HG03342 (cell line): ENCODE measurements at regions not wholly inside any gene's neighbourhood (a gene's known extent, or its start where the extent isn't known, plus 50 kb on each side); places are given as distances from the start of the nearest gene placed in this dataset.
"Not testable (repeated sequence)": the region's sequence is repeated elsewhere in the genome, so short reads cannot be mapped to it uniquely, and the experiment has no call there.

ENCODE experiments used
- ATAC-seq: cut with Tn5 transposase; IDR thresholded peaks from one replicate; pipeline ENCODE4 v1.9.1; 2021; ENCODE audit warnings: mild to moderate bottlenecking, moderate library complexity; ENCODE audit not compliant: unreplicated experiment

DNA sequence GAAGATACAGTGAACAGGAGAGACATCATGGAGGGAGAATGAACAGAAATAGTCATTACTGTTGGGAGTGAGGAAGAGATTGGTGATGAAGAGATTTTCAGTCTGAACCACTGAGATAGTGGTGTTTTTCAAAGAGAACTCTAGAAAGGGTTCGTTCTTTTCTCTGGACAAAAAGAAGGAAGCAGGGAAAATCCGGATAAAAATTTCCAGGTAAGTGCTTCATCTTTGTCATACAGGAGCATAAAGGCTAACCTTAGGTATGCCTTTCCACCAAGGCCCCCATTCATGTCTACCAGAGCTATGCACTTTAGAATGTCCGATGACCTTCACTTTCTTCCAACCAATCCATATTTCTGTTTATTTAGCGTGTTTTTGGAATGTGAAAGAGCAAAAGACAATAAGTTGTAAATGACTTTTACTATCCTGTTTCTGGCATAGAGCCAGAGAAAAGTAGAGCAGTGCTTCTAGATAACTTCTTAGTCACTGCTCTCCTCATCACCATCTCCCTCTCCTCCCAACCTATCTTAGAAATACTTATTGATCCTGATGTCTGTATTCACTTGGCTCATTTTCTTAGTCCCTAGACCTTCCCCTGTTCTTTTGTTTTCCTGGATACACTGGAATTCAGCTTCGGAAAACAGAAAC is 116.5 kb downstream of the TTC6 start:
- ATAC-seq = no peak

DNA sequence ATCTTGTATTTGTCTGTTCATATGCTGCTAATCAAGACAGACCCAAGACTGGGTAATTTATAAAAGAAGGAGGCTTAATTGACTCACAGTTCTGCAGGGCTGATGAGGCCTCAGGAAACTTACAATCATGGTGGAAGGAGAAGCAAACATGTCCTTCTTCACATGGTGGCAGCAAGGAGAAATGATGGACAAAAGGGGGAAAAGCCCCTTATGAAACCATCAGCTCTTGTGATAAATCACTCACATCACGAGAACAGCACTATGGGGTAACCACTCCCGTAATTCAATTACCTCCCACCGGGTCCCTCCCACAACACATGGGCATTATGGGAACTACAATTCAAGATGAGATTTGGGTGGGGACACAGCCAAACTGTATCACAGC is 117.0 kb downstream of the TTC6 start:
- ATAC-seq = not testable (repeated sequence)

DNA sequence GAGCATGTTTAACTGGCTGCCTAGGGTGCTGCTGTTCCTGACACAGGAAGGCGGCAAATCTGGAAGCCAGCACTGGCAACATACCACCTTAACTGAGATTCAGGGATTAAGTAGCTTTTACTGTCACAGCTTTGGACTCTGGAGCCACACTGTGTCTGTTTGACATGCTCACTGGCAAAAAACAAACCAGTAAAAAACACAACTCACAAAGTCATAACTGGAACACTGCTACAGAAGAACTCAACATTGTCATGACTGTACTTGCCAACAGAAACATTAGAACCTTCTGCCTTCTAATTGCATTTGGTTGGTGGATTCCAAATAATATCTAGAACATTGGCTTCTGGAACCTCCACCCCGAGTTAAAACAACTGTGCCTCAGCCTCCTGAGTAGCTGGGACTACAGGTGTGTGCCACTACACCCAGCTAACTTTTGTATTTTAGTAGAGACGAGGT is 117.6 kb downstream of the TTC6 start:
- ATAC-seq = no peak

DNA sequence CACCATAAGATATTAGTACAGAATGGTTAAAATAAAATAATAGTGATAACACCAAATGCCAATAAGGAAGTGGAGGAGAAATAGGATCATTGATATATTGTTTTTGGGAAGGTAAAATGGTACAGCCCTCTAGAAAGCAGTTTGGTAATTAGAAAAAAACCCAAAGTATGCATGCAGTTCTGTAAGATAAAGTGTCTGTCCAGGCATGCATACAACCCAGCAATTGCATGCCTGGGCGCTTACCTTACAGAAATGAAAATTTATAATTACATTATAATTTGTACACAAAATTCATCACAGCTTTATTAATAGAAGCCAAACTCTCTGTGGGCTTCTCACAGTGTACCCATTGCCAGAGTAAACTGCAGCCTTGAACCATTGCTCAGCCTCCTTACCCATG is 124.7 kb downstream of the TTC6 start:
- ATAC-seq = no peak

DNA sequence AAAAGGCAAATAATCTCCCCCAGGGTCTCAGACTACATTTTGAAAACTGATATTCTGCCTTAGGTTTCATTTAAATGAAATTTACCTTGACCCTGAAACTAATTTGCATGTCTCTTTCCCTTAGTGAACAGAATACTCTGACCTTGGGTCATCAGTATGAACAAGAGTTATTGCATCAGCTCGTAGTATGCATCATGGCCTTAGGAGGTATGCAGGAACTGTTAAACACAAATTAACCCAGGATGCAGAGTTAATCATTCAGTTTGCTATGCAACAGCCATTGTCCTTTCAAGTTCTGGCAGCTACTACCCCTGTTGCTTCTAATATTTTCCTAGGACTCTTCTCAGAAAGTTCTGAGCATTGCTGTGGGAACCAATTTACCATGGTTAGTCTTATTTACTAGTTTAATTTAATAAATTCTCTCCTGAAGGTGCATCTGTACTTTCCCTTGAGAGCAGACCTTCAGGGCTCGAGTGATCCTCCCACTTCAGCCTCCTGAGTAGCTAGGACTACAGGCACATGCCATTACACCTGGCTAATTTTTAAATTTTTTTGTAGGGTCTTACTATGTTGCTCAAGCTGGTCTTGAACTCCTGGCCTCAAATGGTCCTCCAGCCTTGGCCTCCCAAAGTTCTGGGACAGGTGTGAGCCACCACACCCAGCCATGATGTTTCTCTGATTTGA is 126.7 kb downstream of the TTC6 start:
- ATAC-seq = no peak

DNA sequence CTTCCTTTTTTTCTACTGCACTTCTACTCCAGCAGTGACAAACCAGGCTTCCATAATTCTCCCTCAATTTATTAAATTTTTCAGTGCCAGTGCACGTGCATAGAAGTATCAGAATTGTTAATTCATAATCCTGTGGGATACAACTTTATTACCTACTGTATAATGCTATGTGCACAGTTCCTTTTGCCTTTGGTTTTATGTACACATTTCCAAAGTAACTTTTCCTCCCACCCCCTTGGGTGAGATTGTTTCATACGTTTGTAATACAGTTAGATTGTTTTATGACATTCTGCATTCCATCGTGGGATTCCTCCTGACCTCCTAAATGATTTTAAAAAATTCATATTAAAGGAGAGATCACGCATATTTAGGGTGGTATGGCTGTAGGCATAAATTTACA is 128.1 kb downstream of the TTC6 start:
- no peak for ATAC-seq

DNA sequence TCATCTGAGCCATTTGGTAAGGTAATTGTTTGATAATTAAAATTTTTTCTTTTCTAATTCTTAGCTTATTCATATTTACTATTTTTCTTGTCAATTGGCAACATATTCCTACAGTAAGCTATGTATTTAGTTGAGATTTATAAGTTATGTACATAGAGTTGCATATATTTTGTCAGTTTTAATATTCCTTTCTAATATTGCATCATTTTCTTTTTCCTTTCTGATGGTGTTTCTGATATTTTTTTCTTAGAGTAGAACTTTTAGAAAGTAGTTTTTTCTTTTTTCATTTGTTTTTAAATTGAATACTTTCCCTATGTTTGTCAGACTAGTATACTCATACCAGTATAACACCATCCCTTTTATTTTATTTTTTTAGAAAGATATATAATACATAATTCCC is 131.3 kb downstream of the TTC6 start:
- no peak for ATAC-seq

DNA sequence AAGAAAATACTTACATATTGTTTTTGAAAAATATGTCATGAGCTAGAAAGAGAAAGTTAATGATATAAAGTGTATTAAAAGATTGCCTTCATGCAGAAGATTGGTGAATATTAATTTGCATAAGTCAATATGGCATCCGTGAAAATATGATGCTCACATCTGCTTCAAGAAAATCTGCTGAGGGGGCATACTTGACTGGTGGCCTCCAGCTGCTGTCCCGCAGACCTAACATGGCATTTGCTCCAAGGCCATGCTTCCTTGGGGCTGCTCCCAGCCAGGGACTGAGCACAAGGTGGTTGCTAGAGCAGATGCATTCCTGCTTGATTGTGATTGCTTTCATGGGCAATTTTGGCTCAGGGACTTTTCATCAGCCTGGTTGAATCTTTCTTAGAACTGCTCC is 133.8 kb downstream of the TTC6 start:
- no peak for ATAC-seq

DNA sequence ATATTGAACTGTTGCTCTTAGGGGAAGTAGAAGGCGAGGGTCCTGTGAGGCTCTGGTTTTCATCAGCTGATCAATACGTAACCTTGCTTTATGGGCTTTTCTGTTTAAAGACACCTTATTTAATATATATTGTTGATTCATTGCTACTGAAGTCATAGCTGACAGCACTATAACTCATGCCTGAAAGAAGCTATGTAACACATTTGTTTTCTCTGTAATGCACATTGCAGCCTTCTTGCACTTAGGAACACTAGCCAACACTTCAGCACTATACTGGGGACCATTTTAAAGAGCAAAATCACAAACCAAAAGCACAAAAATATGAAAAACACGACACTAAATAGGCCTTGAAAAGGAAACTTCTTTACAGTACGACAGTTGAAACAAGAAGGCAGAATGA is 135.7 kb downstream of the TTC6 start:
- no peak for ATAC-seq

DNA sequence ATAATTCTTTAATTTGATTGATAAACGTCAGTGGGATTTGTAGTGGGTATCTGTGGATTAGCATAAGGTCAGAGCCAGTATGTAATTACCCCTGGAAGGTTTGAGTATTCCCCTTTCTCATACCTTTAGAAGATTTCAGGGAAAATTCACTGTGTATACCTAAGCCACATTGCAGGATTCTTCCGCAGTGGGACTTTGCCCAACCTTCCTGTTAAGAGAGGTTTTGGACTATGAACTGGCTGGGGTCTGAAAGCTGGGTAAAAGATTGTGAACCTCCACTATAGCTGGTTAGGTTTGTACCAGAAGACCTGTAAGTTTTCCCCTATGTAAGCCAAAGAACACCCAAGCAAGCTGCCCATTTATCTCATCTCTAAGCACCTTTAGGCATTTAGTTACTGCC is 150.2 kb downstream of the TTC6 start:
- ATAC-seq = no peak

DNA sequence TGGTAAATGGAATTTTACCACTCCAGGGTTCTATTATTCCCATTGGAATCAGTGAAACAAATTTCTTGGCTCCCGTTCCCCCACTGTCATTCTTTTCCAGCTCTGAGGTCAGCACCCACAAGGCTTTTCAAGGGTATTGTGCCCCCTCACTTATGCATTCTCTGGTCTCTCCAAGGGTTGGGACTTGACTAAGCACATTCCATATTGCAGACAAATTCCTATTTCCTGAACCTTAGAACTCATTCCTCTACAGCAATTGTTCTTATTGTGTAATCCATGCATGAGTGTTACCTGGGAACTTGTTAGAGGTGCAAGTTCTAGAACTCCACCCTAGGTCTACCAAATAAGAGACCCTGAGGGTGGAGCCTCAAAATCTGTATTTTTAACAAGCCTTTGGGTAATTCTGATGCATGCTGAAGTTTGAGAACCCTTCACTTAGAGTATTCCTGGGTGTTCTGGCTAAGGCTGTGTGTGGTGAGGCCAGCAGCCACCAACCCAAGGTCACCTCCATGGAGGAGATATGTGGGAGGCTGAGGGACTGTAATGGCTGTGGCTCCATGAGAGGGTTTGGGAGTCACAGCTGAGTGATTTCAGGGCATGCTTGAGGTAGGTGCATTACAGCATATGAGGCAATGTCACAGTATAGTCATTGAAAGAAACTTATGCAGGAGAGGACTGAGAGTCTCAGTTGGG is 150.9 kb downstream of the TTC6 start:
- no peak for ATAC-seq

DNA sequence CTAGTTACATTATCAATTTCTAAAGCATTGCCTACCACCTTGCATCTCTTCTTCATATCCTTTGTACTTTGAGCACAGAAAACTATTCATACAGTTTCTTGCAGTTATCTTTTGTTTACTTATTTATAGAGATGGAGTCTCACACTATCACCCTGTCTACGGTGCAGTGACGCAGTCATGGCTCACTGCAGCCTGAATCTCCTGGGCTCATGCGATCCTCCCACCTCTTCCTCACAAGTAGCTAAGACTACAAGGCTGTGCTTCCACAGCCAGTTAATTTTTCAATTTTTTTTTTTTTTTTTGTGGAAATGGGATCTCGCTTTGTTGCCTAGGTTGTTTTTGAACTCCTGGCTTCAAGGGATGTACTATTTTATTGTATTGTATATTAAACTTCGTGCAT is 158.0 kb downstream of the TTC6 start:
- no peak for ATAC-seq

DNA sequence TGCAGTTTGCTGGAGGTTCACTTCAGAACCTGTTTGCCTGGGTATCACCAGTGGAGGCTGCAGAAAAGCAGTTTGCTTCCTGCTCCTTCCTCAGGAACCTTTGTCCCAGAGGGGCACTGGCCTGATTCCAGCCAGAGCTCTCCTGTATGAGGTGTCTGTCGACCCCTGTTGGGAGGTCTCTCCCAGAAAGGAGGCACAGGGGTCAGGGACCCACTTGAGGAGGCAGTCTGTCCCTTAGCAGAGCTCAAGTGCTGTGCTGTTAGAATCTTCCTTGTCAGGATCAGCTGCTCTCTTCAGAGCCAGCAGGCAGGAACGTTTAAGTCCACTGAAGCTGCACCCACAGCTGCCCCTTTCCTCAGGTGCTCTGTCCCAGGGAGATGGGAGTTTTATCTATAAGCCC is 164.8 kb downstream of the TTC6 start:
- ATAC-seq = not testable (repeated sequence)

DNA sequence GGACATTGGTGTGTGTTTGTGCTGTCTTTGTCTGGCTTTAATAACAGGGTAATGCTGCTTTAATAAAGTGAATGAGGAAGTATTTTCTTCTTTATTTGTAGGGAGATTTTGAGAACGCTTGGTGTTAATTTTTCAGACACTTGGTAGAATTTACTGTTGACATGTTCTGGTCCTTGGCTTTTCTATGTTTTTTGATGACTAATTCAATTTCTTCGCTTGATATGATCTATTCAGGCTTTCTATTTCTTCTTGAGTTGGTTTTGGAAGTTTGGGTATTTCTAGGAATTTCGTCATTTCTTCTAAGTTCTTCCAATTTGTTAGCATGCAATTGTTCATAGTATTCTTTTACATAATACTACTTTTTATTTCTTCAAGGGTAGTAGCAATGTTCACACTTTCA is 167.8 kb downstream of the TTC6 start:
- ATAC-seq = no peak

DNA sequence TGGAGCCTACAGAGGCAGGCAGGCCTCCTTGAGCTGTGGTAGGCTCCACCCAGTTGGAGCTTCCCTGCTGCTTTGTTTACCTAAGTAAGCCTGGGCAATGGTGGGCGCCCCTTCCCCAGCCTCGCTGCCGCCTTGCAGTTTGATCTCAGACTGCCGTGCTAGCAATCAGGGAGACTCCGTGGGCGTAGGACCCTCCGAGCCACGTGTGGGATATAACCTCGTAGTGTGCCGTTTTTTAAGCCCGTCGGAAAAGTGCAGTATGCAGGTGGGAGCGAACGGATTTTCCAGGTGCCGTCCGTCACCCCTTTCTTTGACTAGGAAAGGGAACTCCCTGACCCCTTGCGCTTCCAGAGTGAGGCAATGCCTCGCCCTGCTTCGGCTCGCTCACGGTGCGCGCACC is 176.9 kb downstream of the TTC6 start:
- not testable (repeated sequence) for ATAC-seq

DNA sequence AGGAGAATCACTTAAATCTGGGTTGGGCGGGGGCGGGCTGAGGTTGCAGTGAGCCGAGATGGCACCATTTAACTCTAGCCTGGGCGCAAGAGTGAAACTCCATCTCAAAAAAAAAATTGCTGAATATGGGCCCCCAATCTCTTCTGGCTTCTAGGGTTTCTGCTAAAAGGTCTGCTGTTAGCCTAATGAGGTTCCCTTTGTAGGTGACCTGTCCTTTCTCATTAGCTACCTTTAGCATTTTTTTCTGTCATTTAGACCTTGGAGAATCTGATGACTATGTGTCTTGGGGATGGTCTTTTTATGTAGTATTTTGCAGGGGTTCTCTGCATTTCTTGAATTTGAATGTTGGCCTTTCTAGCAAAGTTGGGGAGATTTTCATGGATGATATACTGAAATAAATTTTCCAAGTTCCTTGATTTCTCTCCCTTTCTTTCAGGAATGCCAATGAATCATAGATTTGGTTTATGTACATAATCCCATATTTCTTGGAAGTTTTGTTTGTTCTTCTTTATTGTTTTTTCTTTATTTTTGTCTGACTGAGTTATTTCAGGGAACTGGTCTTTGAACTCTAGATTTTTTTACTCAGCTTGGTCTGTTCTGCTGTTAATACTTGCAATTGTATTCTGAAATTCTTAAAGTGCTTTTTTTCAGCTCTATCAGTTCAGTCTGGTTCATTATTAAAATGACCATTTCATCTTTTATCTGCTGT is 181.5 kb downstream of the TTC6 start:
- no peak for ATAC-seq

DNA sequence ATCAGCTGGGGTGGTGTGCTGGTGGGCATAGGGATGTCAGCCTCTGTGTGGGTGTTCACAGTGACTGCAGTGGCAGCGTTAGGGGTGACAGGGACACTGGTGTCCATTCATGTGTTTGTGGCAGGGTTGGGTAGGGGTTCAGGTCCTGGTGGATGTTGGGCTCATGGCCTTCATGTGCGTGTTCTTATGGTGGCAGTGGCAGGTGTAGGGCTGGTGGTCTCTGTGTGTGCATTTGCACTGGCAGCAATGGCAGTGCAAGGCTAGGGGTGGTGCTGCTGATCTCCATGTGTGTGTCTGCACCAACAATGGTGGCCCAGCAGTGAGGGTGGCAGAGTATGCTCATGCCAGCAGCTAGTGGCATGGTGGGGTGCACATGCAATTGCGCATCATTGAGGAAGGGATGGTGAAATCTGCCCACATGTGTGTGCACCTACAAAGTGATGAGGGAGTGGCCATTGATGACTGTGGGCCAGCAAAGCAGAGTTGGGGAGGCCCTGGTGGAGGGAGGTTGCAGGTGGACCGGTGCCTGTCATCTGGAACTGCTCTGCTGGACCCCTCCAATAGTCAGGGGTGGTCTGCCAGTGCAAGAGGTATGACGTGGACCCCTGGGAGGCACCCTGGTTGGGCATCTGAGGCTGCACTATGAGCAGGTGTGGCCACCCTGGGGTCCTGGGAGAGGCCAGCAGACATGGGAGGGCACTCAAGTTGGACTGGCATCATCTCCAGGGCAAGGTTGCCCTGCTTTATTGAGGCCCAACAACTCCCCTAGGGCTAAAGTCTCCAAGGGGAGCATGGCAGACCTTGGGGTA is 182.9 kb downstream of the TTC6 start:
- no peak for ATAC-seq

DNA sequence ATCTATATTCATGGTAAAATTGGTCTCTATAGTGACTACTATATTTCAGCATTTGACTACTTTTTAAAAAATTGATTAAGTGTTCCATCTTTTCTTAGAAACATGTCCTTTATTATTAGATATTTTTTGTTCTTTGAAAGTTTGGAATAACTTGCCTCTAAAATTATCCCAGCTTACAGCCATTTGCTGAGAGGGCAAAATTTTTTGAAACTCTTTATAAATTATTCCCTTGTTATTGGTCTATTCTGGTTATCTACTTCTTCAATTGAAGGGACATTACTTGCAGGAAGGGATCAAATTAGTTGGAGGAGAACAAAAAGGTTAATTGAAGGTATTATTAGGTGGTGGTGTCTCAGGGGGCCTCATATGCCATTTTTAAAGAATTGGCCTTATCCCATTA is 184.1 kb downstream of the TTC6 start:
- ATAC-seq = no peak

DNA sequence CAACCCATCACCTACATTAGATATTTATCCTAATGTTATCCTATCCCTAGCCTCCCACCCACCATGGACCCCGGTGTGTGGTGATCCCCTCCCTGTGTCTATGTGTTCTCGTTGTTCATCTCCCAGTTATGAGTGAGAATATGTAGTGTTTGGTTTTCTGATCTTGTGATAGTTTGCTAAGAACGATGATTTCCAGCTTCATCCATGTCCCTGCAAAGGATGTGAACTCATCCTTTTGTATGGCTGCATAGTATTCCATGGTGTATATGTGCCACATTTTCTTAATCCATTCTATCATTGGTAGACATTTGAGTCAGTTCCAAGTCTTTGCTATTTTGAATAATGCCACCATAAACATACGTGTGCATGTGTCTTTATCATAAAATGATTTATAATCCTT is 185.3 kb downstream of the TTC6 start:
- ATAC-seq = not testable (repeated sequence)

DNA sequence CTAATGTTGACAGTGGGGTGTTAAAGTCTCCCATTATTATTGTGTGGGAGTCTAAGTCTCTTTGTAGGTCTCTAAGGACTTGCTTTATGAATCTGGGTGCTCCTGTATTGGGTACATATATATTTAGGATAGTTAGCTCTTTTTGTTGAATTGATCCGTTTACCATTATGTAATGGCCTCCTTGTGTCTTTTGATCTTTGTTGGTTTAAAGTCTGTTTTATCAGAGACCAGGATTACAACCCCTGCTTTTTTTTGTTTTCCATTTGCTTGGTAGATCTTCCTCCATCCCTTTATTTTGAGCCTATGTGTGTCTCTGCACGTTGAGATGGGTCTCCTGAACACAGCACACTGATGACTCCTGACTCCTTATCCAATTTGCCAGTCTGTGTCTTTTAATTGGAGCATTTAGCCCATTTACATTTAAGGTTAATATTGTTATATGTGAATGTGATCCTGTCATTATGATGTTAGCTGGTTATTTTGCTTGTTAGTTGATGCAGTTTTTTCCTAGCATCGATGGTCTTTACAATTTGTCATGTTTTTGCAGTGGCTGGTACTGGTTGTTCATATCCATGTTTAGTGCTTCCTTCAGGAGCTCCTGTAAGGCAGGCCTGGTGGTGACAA is 188.9 kb downstream of the TTC6 start:
- ATAC-seq = not testable (repeated sequence)
